ENCODE measurements at regions not wholly inside any gene's neighbourhood (a gene's known extent, or its start where the extent isn't known, plus 50 kb on each side); places are given as distances from the start of the nearest gene placed in this dataset.

GRCh38 chr7:109121599-109122300 lies 552.1 kb downstream of the DNAJB9 start:
- TF ChIP-seq, protein P1, sequence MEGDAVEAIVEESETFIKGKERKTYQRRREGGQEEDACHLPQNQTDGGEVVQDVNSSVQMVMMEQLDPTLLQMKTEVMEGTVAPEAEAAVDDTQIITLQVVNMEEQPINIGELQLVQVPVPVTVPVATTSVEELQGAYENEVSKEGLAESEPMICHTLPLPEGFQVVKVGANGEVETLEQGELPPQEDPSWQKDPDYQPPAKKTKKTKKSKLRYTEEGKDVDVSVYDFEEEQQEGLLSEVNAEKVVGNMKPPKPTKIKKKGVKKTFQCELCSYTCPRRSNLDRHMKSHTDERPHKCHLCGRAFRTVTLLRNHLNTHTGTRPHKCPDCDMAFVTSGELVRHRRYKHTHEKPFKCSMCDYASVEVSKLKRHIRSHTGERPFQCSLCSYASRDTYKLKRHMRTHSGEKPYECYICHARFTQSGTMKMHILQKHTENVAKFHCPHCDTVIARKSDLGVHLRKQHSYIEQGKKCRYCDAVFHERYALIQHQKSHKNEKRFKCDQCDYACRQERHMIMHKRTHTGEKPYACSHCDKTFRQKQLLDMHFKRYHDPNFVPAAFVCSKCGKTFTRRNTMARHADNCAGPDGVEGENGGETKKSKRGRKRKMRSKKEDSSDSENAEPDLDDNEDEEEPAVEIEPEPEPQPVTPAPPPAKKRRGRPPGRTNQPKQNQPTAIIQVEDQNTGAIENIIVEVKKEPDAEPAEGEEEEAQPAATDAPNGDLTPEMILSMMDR (IDR thresholded peaks at IDR 0.05; ENCODE audit: low read depth, low read length, missing input control) = no peak
- TF ChIP-seq, protein P2, sequence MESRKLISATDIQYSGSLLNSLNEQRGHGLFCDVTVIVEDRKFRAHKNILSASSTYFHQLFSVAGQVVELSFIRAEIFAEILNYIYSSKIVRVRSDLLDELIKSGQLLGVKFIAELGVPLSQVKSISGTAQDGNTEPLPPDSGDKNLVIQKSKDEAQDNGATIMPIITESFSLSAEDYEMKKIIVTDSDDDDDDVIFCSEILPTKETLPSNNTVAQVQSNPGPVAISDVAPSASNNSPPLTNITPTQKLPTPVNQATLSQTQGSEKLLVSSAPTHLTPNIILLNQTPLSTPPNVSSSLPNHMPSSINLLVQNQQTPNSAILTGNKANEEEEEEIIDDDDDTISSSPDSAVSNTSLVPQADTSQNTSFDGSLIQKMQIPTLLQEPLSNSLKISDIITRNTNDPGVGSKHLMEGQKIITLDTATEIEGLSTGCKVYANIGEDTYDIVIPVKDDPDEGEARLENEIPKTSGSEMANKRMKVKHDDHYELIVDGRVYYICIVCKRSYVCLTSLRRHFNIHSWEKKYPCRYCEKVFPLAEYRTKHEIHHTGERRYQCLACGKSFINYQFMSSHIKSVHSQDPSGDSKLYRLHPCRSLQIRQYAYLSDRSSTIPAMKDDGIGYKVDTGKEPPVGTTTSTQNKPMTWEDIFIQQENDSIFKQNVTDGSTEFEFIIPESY (IDR thresholded peaks at IDR 0.05) = no peak
- TF ChIP-seq HNF4G (IDR thresholded peaks at IDR 0.05) = no peak

All from liver (tissue), 3 donors.